RWPE2 (cell line): ENCODE measurements at regions not wholly inside any gene's neighbourhood (a gene's known extent, or its start where the extent isn't known, plus 50 kb on each side); places are given as distances from the start of the nearest gene placed in this dataset.
A peak's percentile ranks its signal among the peaks of the same experiment; 100 is the strongest.

Experiments used
- ATAC-seq: fragments of 200-7000 bp; cut with Tn5 transposase; 3 replicates; pipeline ENCODE4 v1.9.1; 2021; ENCODE audit warnings: low read depth
- DNase-seq: peaks from one replicate; pipeline ENCODE4 v3.0.0-alpha.2; 2020; ENCODE audit warnings: low spot score
- H3K27ac ChIP-seq: fragments of 450-650 bp; 2 replicates; pipeline ENCODE4 v1.5.1; 2017; ENCODE audit warnings: mild to moderate bottlenecking; ENCODE audit not compliant: poor library complexity, severe bottlenecking
- H3K27me3 ChIP-seq: fragments of 250-450 bp; sonication (Bioruptor Pico); 2 replicates; pipeline ENCODE4 v1.5.1; 2021; ENCODE audit warnings: mild to moderate bottlenecking, moderate library complexity; ENCODE audit not compliant: insufficient read depth, poor library complexity, severe bottlenecking
- H3K36me3 ChIP-seq: fragments of 250-450 bp; sonication (Bioruptor Pico); 2 replicates; pipeline ENCODE4 v1.5.1; 2020; ENCODE audit warnings: low read depth, mild to moderate bottlenecking, moderate library complexity
- H3K4me1 ChIP-seq: fragments of 250-450 bp; sonication (Bioruptor Pico); 2 replicates; pipeline ENCODE4 v1.5.1; 2021; ENCODE audit warnings: mild to moderate bottlenecking, moderate library complexity; ENCODE audit not compliant: insufficient read depth, poor library complexity, severe bottlenecking
- H3K4me3 ChIP-seq: fragments of 250-450 bp; sonication (Bioruptor Pico); 2 replicates; pipeline ENCODE4 v1.5.1; 2021; ENCODE audit warnings: mild to moderate bottlenecking, moderate library complexity; ENCODE audit not compliant: severe bottlenecking
- H3K9me3 ChIP-seq: fragments of 250-450 bp; sonication (Bioruptor Pico); 2 replicates; pipeline ENCODE4 v1.5.1; 2021; ENCODE audit warnings: mild to moderate bottlenecking, moderate library complexity; ENCODE audit not compliant: severe bottlenecking
- TF ChIP-seq, protein P1 (sequence below): fragments of 450-650 bp; IDR thresholded peaks from one replicate; pipeline ENCODE4 v1.5.1; 2017; ENCODE audit warnings: mild to moderate bottlenecking, moderate library complexity; ENCODE audit not compliant: poor library complexity, severe bottlenecking

DNA sequence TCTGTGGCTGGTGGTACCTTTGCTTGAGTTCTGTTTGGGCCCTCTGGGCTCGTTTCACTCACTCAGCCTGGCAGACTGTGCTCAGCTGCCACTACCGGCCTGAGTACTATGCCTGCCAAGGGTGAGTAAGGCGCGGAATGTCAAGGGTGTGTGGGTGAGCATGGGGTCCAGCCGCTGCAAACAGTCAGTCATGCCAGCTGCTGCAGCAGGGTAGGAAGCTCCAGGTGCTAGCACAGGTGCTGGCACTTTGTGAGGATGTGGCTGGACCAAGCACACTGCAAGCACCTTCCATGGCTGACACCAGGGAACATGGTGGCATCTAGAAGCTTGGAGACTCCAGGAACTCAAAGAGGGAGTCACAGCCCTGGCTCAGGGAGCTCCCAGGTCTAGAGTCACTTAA lies 368.6 kb upstream of the ACO1 start:
- TF ChIP-seq, protein P1, sequence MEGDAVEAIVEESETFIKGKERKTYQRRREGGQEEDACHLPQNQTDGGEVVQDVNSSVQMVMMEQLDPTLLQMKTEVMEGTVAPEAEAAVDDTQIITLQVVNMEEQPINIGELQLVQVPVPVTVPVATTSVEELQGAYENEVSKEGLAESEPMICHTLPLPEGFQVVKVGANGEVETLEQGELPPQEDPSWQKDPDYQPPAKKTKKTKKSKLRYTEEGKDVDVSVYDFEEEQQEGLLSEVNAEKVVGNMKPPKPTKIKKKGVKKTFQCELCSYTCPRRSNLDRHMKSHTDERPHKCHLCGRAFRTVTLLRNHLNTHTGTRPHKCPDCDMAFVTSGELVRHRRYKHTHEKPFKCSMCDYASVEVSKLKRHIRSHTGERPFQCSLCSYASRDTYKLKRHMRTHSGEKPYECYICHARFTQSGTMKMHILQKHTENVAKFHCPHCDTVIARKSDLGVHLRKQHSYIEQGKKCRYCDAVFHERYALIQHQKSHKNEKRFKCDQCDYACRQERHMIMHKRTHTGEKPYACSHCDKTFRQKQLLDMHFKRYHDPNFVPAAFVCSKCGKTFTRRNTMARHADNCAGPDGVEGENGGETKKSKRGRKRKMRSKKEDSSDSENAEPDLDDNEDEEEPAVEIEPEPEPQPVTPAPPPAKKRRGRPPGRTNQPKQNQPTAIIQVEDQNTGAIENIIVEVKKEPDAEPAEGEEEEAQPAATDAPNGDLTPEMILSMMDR, result no peak
- Histone ChIP-seq H3K27me3 (no peaks in the 10 kb centered on the region), H3K4me3 (no peak overlapping the region), H3K9me3 (no peaks in the 10 kb centered on the region), H3K4me1 (no peaks in the 10 kb centered on the region), H3K36me3 (no peaks in the 10 kb centered on the region), H3K27ac (no peak overlapping the region)
- ATAC-seq (no peak), DNase-seq (no peak)

DNA sequence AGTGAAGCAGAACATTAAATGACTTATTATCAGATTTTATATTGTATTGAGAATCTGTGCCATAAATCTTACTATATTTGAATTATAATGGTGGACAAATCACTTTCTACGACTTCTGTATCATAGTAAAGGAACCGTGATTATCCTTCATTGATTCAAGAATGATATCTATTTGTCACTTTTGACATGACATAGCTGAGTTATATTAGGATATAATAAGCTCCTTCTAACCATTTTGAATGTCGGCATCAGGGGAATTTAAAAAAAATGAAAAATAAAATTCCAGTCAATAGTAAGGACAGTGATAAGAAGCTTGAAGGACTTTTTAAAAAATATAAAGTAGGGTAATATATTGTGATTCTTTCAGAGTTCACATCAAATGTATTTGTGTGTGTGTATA lies 338.9 kb upstream of the ACO1 start:
- ATAC-seq, result no peak
- no peaks in the 10 kb centered on the region for H3K9me3 ChIP-seq

DNA sequence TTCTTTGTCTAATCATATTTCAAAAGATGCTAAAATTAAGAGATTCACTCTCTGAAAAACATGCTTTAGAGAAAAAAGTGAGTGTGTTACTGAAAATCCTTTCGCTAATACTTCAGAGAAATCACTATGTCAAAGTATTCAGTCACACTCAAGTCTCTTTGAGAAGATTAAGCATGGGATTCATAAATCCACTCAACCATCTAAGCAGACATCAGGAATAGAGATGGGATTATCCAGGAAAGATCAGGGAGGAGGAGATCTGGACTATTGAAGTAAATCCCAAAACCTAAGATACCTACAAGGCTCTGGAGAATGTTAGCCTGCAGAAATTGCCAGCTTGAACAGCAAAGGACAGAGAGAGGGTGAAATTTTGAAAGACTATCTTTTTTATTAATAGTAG lies 317.2 kb upstream of the ACO1 start:
- DNase-seq, result no peak
- ATAC-seq, result no peak
- TF ChIP-seq, protein P1, result no peak
- Histone ChIP-seq H3K27me3 (no peaks in the 10 kb centered on the region), H3K4me3 (no peak overlapping the region), H3K36me3 (no peaks in the 10 kb centered on the region), H3K9me3 (no peaks in the 10 kb centered on the region), H3K27ac (no peak overlapping the region), H3K4me1 (no peaks in the 10 kb centered on the region)

More for the DNA sequence above, 338.9 kb upstream of the ACO1 start:
- no peak for DNase-seq
- TF ChIP-seq, protein P1, result no peak
- Histone ChIP-seq H3K36me3 (no peaks in the 10 kb centered on the region), H3K27ac (no peak overlapping the region), H3K4me3 (no peak overlapping the region), H3K27me3 (peaks cover 20% of the 10 kb centered on the region), H3K4me1 (no peaks in the 10 kb centered on the region)

DNA sequence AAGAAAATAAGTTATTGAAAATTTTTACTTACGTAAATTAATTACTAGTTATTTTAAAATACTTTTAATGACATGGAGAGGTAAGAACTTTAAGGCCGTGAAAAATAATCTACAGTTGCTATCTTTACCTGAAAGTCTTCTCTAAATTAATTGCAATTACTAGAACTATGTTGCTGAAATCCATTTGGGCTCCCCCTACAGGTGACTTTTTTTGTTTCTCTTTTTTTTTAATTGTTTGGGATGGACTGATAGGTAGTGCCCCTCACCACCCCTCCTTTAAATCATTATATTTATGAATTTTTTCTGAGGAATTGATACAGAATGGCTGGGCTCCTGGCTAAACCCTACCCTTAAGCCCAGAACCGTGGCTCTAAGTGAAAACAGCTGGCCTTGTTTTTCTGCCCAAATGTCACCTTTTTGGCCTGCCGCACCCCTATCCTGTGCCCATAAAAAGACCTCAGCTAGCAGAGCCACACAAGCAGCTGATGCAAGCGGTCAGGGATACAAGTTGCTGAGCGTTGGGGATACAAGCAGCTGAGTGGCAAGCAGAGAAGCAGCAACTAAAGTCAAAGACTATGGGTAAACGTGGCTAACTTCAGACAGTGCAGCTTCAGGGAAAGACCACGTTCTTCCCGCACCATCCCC lies 315.2 kb upstream of the ACO1 start:
- ATAC-seq (no peak), DNase-seq (no peak)
- Histone ChIP-seq H3K36me3 (no peaks in the 10 kb centered on the region), H3K4me3 (no peak overlapping the region), H3K27ac (no peak overlapping the region), H3K9me3 (no peaks in the 10 kb centered on the region), H3K4me1 (no peaks in the 10 kb centered on the region), H3K27me3 (no peaks in the 10 kb centered on the region)
- TF ChIP-seq, protein P1, result peak; percentile 64

DNA sequence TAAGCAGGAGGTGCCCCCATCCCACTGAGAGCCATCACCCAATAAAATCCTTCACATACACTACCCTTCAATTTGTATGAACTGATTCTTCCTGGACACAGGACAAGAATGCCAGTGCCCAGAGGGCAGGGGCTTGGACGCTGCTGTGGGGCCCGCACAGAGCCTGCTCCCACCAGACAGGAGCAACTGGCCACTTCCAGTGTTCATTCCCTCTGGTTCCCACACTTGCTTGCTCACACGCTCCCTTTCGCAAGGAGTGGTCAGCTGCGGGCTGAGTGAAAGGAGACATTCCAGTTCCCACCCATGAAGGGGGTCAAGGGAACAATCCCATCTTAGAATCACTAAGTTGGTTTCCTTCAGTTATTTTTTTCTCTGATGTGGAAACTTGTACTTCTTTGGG lies 314.5 kb upstream of the ACO1 start:
- Histone ChIP-seq H3K36me3 (no peaks in the 10 kb centered on the region), H3K27me3 (no peaks in the 10 kb centered on the region), H3K4me3 (no peak overlapping the region), H3K27ac (no peak overlapping the region), H3K4me1 (no peaks in the 10 kb centered on the region), H3K9me3 (no peaks in the 10 kb centered on the region)
- DNase-seq (no peak), ATAC-seq (no peak)
- TF ChIP-seq, protein P1, result no peak
